HL-60 (cell line): ENCODE measurements at regions not wholly inside any gene's neighbourhood (a gene's known extent, or its start where the extent isn't known, plus 50 kb on each side); places are given as distances from the start of the nearest gene placed in this dataset.

Source experiments
- CTCF ChIP-seq: IDR thresholded peaks from one replicate; pipeline ENCODE4 v1.5.1; 2011; ENCODE audit warnings: low read length, control low read depth, inconsistent platforms; ENCODE audit not compliant: insufficient read depth
- GABPA ChIP-seq: IDR thresholded peaks from 2 replicates; pipeline ENCODE4 v1.6.1; 2012; ENCODE audit warnings: low read depth
- POLR2AphosphoS5 ChIP-seq: IDR thresholded peaks from 2 replicates; pipeline ENCODE4 v1.6.1; 2012; ENCODE audit warnings: low read depth
- REST ChIP-seq: IDR thresholded peaks from 2 replicates; pipeline ENCODE4 v1.6.1; 2012; ENCODE audit warnings: low read depth; ENCODE audit not compliant: insufficient replicate concordance
- SPI1 ChIP-seq: IDR thresholded peaks from 2 replicates; pipeline ENCODE4 v1.6.1; 2012; ENCODE audit warnings: low read depth, mild to moderate bottlenecking, borderline replicate concordance

GRCh38 chr5:103808464-103809106 is 246.0 kb upstream of the NUDT12 start:
- TF ChIP-seq GABPA (no peak), REST (no peak), CTCF (peak; percentile 44), POLR2AphosphoS5 (no peak), SPI1 (no peak)
